NCI-H1694 (cell line): ENCODE measurements at regions not wholly inside any gene's neighbourhood (a gene's known extent, or its start where the extent isn't known, plus 50 kb on each side); places are given as distances from the start of the nearest gene placed in this dataset.

Experiments used
- DNase-seq: peaks from one replicate; lab custom pipeline; 2025; lab: John Stamatoyannopoulos, UW

DNA sequence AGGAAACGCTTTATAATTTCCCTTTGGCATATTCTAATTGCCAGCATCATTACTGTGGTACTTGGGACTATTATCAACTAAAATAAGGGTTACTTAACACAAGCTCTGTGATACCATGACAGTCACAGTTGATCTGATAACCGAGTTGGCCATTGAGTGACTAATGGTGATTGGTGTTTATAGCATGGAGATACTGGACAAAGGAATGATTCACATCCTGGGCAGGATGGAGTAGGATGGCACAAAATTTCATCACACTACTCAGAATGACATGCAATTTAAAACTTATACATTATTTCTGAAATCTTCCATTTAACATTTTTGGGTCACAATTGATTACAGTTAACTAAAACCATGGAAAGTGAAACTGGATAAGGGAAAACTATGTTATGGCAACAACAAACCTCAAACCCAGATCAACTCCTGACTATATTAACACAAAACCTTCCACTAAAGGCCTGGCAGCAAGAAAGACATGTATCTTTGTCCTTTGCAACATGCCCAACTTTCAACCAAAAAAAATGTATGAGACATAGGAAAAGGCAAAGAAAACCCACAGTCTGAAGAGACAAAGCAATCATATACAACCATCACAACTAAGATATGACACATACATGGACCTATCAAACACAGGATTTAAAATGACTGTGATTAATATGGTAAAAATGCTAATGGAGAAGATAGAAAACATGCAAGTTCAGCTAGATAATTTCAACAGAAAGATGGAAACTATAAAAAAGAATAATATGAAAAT is 208.5 kb upstream of the NRP1 start:
- no peak for DNase-seq

DNA sequence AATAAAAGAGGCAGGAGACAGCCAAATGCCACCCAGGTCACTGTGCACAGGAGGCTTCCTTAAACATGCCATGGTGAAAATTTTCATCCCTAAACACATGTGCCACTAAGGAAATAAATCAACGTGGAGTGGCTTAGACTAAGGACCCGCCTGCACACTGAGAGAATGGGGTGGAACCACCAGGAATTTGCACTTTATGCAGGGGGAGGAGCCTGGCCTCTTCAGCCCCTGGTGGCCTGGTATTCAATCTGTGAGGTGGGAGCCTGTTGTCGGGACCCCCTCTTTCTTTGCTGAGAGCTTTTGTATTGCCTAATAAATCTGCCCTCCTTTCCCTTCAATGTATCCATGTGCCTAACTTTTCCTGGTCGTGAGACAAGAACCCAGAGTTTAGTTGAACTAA is 204.6 kb upstream of the NRP1 start:
- no peak for DNase-seq

DNA sequence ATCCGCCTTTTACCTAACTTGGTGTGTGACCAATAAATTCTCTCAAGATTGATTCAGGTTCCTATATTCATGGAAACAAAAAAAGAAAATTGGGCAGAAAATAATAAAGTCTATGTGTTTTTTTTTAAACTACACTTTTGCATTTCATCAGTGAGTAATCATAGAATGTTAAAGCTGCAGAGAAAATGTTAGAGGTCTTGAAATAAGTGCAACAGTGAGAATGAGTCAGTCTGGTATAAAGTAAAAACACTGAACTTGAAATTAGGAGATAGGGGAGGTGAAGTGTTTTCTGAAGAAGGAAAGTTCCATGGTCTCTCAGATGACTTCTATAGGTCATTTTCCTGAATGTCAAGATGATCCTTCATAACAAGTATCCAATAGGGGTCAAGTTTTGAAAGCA is 202.6 kb upstream of the NRP1 start:
- DNase-seq: no peak

DNA sequence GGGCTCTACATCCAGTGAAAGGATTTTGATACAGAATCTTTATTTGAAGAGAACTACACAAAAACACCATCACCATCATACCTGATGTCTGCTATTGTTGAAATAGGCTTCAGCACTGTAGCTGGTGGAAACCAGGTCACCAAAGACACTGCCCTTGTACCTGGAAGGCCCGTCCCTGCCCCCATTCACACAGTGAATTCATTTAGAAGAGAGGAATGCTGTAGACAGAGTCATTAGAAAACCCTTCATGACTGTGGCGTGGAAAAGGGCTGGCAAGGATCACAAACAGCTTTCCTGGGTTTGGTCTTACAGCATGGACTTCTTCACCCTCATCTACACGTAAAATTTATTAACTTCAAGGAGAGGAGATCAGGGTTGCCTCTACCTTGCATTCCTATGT is 202.0 kb upstream of the NRP1 start:
- no peak for DNase-seq

DNA sequence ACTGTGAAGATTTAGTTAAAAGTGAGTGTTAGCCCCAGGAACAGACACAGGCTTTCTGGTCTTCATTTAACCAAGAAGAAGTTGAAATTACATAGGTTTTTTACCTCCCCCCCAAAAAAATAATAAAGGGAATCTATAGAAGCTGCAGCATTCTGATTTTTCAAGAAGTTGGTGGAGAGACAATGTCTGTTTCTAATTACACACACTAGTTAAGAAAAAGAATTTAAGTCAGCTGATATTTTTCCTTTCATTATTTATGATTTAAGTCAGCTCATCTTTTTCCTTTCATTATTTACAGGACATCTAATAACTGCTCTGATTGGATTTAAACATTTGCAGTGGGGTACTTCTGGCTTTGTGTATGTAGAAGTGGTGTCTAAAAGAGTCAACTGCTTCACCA is 201.4 kb upstream of the NRP1 start:
- no peak for DNase-seq

DNA sequence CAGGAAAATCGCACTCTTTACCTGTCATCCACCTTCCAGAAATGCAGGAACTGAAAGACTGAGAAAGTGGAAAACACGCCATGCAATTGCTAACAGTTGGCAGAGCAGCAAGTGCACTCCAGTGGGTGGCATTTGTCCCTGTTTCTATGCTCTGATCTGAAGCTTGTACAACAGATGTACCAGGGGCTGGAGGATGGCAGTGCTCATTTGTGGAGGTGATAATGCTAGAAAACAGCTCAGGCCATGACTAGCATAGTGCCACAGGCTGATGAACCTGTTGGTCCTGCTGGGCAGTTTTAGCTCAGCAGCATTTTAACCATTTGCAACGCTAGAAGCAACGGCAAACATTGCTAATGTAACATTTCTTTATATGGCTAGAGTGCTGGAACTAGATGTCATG is 199.9 kb upstream of the NRP1 start:
- DNase-seq: no peak

DNA sequence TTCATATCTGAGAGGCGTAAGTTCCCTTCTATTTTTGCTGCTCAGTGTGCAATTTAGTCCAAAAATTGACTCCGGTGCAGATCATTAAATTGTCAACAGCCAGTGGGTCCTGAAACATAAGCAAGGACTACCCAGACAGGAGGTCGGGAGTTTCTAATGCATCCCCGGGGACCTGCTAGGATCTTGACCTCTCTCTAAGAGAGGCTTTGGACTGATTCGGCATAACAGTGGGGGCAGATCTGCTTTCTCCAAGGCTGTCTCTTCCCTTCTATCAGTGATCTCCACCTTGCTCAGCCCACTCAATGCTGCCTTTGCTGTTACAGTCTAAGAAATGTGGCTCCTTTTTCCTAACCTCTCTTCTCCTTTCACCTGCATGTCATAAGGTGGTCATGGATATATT is 199.1 kb upstream of the NRP1 start:
- no peak for DNase-seq

DNA sequence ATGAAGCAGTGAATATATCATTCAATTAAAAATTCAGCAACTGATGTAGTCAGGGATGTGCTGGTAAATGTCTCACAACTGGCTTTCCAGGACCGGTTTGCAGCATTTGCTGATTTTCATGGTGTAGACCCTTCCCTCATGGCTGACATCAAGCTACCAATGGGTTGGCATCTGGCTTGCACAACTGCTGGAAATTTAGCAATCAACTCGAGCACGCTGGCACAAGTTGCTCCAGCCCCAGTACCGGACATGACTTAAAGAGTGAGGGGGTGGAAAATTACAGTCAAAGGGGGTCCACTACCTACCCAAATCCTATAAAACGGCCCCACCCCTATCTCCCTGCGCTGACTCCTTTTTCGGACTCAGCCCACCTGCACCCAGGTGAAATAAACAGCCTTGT is 198.4 kb upstream of the NRP1 start:
- DNase-seq: no peak

DNA sequence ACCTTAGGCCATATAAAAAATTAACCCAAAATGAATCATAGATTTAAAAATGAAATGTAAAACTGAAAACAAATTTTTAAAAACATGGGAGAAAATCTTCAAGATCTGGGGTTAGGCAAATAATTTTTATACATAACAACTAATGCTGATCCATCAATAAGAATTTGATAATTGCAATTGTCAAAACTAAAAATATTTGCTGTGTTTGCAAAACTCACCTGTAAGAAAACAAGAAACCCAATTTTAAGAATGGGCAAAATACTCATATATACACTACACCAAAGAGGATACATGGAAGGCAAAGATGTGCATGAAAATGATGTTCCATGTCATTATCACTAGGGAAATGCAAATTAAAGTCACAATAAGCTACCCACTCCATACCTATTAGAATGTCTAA is 194.8 kb upstream of the NRP1 start:
- no peak for DNase-seq

DNA sequence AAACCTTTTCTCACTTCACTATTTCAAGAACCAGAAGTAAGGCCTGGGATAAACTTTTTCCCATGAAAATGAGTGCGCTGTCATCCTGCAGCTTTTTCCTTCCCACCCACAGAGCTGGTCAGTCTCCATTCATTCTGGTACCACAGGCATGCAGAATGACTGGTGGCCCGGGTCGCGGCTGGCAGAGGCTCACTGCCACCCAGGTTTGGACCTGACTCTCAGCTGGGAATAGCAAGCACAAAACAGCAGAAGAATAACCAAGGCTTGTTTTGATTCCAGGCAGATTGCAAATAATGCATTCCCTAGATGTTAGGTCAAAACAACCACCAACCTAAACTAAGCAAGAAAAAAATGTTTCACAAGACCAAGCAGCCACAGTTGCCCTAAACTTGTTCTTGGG is 190.5 kb upstream of the NRP1 start:
- DNase-seq: no peak

DNA sequence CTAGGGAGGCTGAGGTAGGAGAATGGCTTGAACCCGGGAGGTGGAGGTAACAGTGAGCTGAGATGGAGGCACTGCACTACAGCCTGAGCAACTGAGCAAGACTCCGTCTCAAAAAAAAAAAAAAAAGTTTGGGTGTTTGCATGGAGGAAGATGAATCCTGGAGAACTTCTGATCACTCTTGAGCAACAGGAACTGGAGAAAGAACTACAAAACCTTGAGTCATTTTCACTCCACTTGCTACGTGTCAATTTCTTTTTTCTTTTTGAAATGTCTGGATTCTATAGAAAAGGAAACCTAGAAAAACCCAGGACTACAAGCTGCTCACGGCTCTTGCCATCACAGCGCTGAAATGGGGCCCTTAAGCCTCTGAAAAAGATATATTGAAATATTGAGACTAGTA is 189.6 kb upstream of the NRP1 start:
- no peak for DNase-seq

DNA sequence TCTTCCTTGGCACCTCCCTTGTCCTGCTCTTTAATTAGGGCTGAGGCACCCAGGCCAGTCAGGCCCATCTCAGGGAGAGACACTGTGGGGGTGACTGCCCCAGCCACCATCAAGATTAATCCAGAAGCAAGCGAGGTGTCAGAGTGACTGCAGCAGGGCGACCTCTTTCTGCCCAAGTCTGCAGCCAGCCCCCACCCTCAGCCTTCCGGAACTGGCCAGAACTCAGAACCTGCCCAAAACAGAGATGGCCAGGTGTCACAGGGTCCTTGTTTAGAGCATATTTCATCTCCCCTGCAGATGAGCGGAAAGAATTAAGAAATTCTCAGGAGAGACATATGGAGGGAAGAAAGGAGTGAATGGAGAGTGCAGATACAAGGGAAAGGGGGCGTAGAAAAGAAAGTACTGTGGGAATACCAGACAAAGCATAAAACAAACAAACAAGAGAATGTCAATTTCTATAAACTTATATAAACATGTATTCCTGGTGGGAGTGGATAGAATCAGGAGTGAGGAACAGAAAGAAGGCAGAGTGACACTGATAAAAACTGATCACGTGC is 188.8 kb upstream of the NRP1 start:
- DNase-seq: no peak

DNA sequence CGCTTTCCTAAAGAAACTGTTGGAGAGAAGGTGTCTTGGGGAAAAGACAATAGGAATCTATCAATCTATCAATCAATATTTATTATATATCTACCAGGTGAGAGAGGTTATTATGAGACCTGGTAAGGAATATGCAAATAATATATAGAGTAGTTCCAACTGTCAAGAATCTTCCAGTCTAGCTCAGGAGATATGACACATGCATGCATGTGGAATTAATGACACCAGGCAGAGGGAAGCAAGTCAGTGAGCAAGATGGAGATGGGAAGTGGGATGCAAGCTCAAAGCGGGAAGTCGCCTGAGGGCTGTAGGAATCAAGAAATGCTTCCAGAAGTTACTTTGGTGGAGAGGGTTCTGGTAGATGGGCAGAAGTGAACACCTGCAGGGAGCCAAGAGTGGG is 187.4 kb upstream of the NRP1 start:
- DNase-seq: no peak

DNA sequence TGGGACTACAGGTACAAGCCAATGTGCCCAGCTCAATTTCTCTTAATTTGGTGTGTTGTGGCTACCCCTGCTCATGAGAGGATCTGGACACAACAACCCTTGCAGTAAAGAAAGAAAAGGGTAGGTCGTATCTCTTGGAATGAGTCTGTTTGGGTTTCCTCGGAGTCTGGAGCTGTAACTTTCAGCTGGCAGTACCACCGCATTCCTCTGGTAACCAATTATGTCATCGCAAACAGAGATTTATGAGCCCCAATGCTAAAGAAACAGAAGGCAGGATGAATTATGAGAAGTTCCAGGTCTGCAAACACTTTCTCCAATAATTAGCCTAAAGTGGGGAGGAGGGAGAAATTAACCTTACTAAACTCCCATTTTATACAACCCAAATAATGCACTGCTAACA is 186.6 kb upstream of the NRP1 start:
- no peak for DNase-seq

DNA sequence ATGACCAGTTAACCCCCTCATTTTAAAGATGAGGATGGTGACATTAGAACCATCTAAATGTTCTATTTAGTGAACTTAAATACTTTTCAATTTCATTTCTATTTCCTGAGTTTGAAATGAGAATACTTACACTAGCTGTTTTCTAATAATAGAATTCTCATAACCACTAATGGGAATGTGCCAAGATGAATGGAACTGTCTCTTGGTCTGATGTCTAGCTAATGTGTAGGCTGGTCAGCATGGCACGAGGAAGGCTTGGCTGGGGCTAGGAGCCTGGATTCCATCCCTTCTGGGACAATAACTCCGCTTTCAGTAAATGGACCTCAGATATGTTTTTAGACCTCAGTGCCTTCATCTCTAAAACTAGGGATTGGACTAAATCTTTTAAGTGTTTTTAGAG is 185.8 kb upstream of the NRP1 start:
- no peak for DNase-seq

DNA sequence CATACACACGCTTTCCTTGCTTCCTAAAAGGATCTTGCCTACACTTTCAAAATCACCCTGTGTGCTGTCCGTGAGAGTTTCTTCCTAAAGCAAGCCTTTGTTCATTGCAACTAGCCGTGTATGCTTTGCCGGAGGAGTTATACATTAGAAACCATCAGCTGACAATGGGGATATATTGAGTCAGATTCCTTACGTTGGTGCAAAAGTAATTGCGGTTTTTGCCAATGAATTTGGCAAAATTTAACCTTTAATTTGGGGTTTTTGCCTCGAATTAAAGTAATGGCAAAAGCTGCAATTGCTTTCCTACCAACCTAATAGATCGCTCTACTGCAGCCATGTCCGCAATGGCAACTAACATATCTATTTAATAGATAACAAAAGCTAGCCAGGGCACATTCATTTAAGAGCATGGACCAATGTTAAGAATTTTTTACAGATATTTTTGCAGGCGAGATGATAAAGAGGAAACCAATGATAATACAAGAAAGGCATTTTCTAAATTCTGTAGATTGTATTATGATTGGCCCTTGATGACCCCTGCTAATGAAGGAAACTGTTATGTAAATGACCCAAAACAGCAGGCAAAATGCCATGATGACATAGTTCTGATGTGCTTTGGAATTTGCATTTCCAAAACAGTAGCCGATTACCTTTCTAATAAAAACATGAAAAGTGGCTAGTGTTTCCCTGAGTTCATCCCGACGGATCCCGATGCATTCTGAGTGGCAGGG is 184.8 kb upstream of the NRP1 start:
- DNase-seq: no peak

DNA sequence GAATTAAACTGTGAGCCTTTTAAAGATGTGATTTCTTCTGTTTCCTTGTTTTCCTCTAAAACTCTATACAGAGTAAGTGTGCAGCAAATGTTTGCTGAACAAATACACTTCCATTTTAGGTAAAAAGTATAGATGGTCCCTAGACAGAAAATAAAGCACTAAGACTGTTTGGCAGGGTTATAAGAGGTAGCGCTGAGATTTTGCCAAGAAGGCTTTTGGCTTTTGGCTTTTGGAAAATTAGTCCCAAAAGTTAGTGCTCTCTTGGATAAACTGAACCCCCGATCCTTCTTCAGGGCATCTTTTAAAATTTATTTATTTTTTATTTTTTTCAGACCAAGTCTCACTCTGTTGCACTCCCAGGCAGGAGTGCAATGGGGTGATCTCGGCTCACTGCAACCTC is 175.7 kb upstream of the NRP1 start:
- DNase-seq: no peak

DNA sequence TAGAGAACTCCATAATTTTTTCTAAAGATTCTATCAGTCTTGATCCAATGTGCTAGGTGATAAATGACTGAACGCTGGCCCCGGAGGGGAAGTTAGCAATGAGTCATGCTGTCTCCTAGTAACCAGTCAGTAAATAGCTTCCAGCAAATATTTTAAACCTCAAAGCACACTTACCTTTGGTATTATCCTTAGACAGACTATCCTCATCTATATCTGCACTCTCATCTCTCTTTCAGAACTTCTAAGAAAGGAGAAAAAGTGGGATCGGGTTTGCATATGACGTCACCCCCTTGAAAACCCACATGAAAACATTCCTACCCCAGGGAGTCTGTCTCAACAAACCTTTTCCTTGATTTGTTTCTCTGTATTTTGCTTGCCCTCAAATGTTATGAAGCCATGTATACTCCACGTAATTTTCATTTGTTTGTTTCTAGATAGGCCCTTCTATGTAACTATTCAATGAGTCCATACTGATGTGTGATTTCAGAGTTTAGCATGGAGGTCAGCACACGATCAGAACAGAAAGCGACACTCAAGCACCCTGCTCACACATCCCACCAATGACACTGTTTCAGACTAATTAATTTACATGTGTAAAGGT is 174.9 kb upstream of the NRP1 start:
- no peak for DNase-seq

DNA sequence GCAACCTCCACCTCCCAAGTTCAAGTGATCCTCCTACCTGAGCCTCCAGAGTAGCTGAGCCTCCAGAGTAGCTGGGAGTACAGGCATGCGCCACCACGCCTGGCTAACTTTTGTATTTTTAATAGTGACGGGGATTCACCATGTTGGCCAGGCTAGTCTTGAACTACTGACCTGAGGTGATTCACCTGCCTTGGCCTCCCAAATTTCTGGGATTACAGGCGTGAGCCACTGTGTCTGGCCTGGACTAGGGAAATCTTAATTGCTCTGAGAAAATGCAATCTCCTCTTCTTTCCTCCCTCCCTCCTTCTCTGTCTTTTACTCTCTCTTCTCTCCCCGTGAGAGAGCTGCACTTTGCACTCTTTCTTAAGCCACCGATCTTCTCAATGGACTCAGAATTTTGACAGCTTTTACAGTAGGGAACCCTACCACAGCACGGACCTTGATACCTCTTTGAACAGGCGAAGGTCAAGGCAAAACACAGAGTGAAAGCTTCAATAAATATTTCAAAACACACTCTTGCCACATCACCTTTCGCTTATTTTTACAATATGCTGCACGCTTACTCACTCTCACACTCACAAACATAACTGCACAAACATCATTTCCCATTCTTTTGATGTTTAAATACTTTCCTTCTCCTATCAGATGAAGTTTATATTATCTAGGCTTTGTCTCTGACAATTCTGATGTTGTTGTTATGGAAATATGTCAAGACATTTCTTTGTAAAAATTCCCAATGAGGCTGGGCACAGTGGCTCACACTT is 173.4 kb upstream of the NRP1 start:
- DNase-seq: no peak

DNA sequence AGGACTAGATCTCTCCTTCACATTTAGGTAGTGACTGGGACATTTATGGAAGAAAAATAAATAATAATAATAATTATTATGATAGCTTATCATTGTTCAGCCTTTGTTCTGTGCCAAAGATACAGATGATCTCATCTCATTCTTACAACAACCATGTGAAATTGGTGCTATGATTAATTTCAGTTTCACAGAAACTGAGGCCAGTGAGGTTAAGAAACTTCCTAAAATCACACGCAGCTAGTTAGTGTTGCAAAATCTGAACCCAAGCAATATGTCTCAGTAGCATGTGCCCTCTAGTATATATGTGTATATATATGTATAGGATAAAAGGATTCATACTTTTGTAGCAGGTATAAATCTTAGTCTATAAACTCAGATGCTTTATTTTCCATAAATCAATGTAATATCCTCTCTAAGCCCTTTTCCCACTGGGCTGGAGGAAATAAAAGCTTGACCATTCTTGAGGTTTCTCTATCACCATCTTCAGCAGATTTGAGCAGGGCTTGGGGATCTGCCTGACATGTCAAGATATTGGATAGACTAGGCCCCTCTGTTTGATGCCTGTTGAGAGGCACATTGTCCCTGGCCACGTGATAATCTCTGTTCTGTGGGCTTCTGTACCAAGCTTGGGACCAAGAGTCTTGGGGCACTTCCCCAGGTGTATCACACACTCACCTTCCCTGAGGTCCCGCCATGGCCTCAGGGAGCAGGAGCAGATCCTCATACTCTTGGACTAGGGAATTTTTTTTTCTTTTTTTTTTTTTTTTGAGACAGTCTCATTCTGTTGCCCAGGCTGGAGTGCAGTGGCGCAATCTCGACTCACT is 172.6 kb upstream of the NRP1 start:
- DNase-seq: no peak

DNA sequence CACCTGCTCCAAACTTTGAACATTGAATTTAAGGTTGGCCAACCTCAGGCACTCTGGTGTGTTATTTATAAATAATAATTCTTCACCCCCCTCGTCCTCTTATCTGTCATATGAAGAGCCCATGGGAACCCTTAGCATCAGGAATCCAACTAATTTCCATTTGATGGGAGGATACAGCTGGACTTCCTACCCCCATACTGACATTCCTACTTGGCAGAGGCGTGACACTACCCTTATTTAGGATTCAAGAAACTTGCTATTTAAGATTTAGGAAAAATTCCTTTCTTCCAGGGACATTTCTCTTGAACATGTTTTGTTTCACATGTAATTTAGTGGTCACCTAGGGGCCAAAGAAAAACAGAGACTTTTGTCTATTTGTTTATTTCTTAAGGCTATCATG is 171.9 kb upstream of the NRP1 start:
- no peak for DNase-seq

DNA sequence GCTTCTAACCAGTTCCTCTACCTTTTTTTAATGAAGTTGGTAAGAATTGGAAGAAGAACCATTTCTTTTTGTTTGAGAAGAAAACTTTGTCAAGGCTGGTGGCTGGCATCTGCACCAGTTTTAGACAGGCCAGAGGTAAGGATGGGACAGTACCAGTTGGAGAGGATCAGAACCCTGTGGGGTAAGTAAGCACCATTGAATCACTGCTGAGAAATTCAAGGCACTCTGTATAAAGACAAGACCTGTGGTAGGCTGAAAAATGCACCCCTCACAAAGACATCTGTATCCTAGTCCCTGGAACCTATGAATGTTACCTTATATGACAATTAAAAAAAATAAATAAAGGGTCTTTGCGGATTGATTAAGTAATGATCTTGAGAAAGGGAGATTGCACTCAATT is 166.7 kb upstream of the NRP1 start:
- no peak for DNase-seq
